ENCODE measurements at regions not wholly inside any gene's neighbourhood (a gene's known extent, or its start where the extent isn't known, plus 50 kb on each side); places are given as distances from the start of the nearest gene placed in this dataset.

DNA sequence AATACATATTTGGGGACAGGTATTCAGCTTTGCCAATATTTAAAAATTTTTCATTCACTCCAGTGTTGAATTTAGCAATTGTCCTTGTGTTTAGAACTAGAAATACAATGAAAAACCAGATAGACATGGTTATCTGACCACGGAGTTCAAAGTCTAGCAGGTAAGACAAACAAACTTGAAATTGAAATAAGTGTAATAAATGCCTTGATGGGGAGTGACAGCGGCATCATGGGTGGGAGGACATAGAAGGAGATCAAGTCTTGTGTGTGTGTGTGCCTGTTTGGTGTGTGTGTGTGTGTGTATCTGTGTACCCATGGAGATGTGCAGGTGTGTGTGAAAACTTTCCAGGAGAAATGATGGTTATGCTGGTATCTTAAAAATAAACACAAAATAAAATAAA is 750.0 kb upstream of the CITED2 start:
- TF ChIP-seq, protein P1, sequence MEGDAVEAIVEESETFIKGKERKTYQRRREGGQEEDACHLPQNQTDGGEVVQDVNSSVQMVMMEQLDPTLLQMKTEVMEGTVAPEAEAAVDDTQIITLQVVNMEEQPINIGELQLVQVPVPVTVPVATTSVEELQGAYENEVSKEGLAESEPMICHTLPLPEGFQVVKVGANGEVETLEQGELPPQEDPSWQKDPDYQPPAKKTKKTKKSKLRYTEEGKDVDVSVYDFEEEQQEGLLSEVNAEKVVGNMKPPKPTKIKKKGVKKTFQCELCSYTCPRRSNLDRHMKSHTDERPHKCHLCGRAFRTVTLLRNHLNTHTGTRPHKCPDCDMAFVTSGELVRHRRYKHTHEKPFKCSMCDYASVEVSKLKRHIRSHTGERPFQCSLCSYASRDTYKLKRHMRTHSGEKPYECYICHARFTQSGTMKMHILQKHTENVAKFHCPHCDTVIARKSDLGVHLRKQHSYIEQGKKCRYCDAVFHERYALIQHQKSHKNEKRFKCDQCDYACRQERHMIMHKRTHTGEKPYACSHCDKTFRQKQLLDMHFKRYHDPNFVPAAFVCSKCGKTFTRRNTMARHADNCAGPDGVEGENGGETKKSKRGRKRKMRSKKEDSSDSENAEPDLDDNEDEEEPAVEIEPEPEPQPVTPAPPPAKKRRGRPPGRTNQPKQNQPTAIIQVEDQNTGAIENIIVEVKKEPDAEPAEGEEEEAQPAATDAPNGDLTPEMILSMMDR (IDR thresholded peaks at IDR 0.05; ENCODE audit: insufficient read depth, low read length, poor library complexity, severe bottlenecking): no peak
- TF ChIP-seq EZH2phosphoT487 (conservative IDR thresholded peaks at IDR 0.05; ENCODE audit: low read length): no peak
